SH-SY5Y (cell line): ENCODE measurements at regions not wholly inside any gene's neighbourhood (a gene's known extent, or its start where the extent isn't known, plus 50 kb on each side); places are given as distances from the start of the nearest gene placed in this dataset.

Source experiments
- GATA2 ChIP-seq: IDR thresholded peaks from 2 replicates; pipeline ENCODE4 v1.6.1; 2011; ENCODE audit warnings: mild to moderate bottlenecking, low read depth, low read length
- GATA3 ChIP-seq: IDR thresholded peaks from 2 replicates; pipeline ENCODE4 v1.6.1; 2011; ENCODE audit warnings: low read depth, mild to moderate bottlenecking, low read length, moderate library complexity

GRCh38 chr3:99500485-99500884 lies 137.9 kb upstream of the COL8A1 start:
- TF ChIP-seq GATA3 (no peak), GATA2 (no peak)
